Neural progenitor cell (in vitro differentiated cells): ENCODE measurements at regions not wholly inside any gene's neighbourhood (a gene's known extent, or its start where the extent isn't known, plus 50 kb on each side); places are given as distances from the start of the nearest gene placed in this dataset.
"Not testable (repeated sequence)": the region's sequence is repeated elsewhere in the genome, so short reads cannot be mapped to it uniquely, and the experiment has no call there.

Experiments used
- DNase-seq: peaks from one replicate; pipeline ENCODE4 v3.0.0-alpha.2; 2016; ENCODE audit warnings: low spot score
- H2AFZ ChIP-seq: fragments of 200-600 bp; sonication (generic); replicated peaks from 2 replicates; pipeline ENCODE4 v1.6.1; 2016; ENCODE audit warnings: antibody characterized with exemption
- H3F3A ChIP-seq: fragments of 200-600 bp; sonication (generic); 2 replicates; pipeline ENCODE4 v1.6.1; 2016; ENCODE audit warnings: antibody characterized with exemption, low read depth
- H3K27ac ChIP-seq: fragments of 200-600 bp; sonication (generic); 2 replicates; pipeline ENCODE4 v1.5.1; 2016; ENCODE audit warnings: mild to moderate bottlenecking
- H3K27me3 ChIP-seq: fragments of 200-600 bp; sonication (generic); 2 replicates; pipeline ENCODE4 v1.6.1; 2016; ENCODE audit warnings: mild to moderate bottlenecking, moderate library complexity
- H3K36me3 ChIP-seq: fragments of 200-600 bp; sonication (generic); 2 replicates; pipeline ENCODE4 v1.5.1; 2016
- H3K4me1 ChIP-seq: fragments of 200-600 bp; sonication (generic); 2 replicates; pipeline ENCODE4 v1.6.1; 2016; ENCODE audit warnings: mixed run types
- H3K4me2 ChIP-seq: fragments of 200-600 bp; sonication (generic); 2 replicates; pipeline ENCODE4 v1.6.1; 2016
- H3K4me3 ChIP-seq: fragments of 200-600 bp; sonication (generic); 2 replicates; pipeline ENCODE4 v1.5.1; 2016
- H3K79me2 ChIP-seq: fragments of 200-600 bp; sonication (generic); 2 replicates; pipeline ENCODE4 v1.6.1; 2016; ENCODE audit warnings: low read depth
- H3K9ac ChIP-seq: fragments of 200-600 bp; sonication (generic); 2 replicates; pipeline ENCODE4 v1.6.1; 2016
- H3K9me3 ChIP-seq: fragments of 200-600 bp; sonication (generic); 2 replicates; pipeline ENCODE4 v1.5.1; 2016; ENCODE audit warnings: low read depth
- H4K20me1 ChIP-seq: fragments of 200-600 bp; sonication (generic); 2 replicates; pipeline ENCODE4 v1.6.1; 2016; ENCODE audit warnings: low read depth
- H3K27ac Mint-ChIP-seq: 3 replicates; pipeline ENCODE4 v1.8.0; 2021; ENCODE audit warnings: mixed read lengths
- H3K27me3 Mint-ChIP-seq: 2 replicates; pipeline ENCODE4 v1.8.0; 2022; ENCODE audit warnings: low read depth, mild to moderate bottlenecking, inconsistent platforms, moderate library complexity, mixed read lengths; ENCODE audit not compliant: insufficient read depth
- H3K36me3 Mint-ChIP-seq: 3 replicates; pipeline ENCODE4 v1.8.0; 2021; ENCODE audit warnings: mixed read lengths
- H3K4me1 Mint-ChIP-seq: 3 replicates; pipeline ENCODE4 v1.8.0; 2021; ENCODE audit warnings: mixed read lengths
- H3K4me3 Mint-ChIP-seq: 3 replicates; pipeline ENCODE4 v1.8.0; 2021; ENCODE audit warnings: mild to moderate bottlenecking, moderate library complexity, mixed read lengths
- H3K9me3 Mint-ChIP-seq: 3 replicates; pipeline ENCODE4 v1.8.0; 2020; ENCODE audit warnings: mixed read lengths
- CTCF ChIP-seq: fragments of 200-600 bp; sonication (generic); IDR thresholded peaks from 2 replicates; pipeline ENCODE4 v1.5.1; 2017; ENCODE audit warnings: antibody characterized with exemption, mild to moderate bottlenecking
- EZH2 ChIP-seq: fragments of 200-600 bp; sonication (generic); IDR thresholded peaks from 2 replicates; pipeline ENCODE4 v1.6.1; 2017; ENCODE audit warnings: antibody characterized with exemption, mild to moderate bottlenecking, moderate library complexity
- EZH2phosphoT487 ChIP-seq: fragments of 200-600 bp; sonication (generic); IDR thresholded peaks from 2 replicates; pipeline ENCODE4 v1.6.1; 2017; ENCODE audit warnings: antibody characterized with exemption

GRCh38 chr10:107529350-107529749, 364.8 kb upstream of the SORCS1 start:
- Mint-ChIP-seq H3K27me3 (peaks cover 3% of the 10 kb centered on the region), H3K4me3 (no peak overlapping the region), H3K36me3 (no peaks in the 10 kb centered on the region), H3K9me3 (no peaks in the 10 kb centered on the region), H3K27ac (no peak overlapping the region), H3K4me1 (no peaks in the 10 kb centered on the region)
- H3K4me1 ChIP-seq: no peaks in the 10 kb centered on the region
- no peak for TF ChIP-seq EZH2
- no peak for TF ChIP-seq CTCF
- no peak for TF ChIP-seq EZH2phosphoT487
- no peak for DNase-seq
- H3K4me3 ChIP-seq: no peak overlapping the region
- no peak overlapping the region for H3K9ac ChIP-seq
- H3F3A ChIP-seq: no peaks in the 10 kb centered on the region
- no peaks in the 10 kb centered on the region for H3K9me3 ChIP-seq
- H3K4me2 ChIP-seq: no peak overlapping the region
- no peak overlapping the region for H3K27ac ChIP-seq
- no peaks in the 10 kb centered on the region for H4K20me1 ChIP-seq
- no peaks in the 10 kb centered on the region for H3K79me2 ChIP-seq
- H3K36me3 ChIP-seq: no peaks in the 10 kb centered on the region
- H2AFZ ChIP-seq: no peak overlapping the region
- no peaks in the 10 kb centered on the region for H3K27me3 ChIP-seq

GRCh38 chr10:107520348-107520747, 355.8 kb upstream of the SORCS1 start:
- Histone ChIP-seq H3K4me1 (no peaks in the 10 kb centered on the region), H3K79me2 (no peaks in the 10 kb centered on the region), H3K27me3 (no peaks in the 10 kb centered on the region), H3K4me2 (no peak overlapping the region), H3F3A (no peaks in the 10 kb centered on the region), H2AFZ (no peak overlapping the region), H3K36me3 (no peaks in the 10 kb centered on the region), H3K27ac (no peak overlapping the region), H3K4me3 (no peak overlapping the region), H3K9me3 (no peaks in the 10 kb centered on the region), H4K20me1 (no peaks in the 10 kb centered on the region), H3K9ac (no peak overlapping the region)
- Mint-ChIP-seq H3K36me3 (no peaks in the 10 kb centered on the region), H3K9me3 (peaks cover 2% of the 10 kb centered on the region), H3K27me3 (peaks cover 2% of the 10 kb centered on the region), H3K4me1 (no peaks in the 10 kb centered on the region), H3K4me3 (no peak overlapping the region), H3K27ac (no peak overlapping the region)
- TF ChIP-seq CTCF (no peak), EZH2 (no peak), EZH2phosphoT487 (no peak)
- no peak for DNase-seq

- H3K36me3 ChIP-seq: no peaks in the 10 kb centered on the region
- no peak overlapping the region for H2AFZ ChIP-seq
- DNase-seq: no peak
- H3K79me2 ChIP-seq: no peaks in the 10 kb centered on the region
- no peak overlapping the region for H3K27ac ChIP-seq
- H3K4me3 Mint-ChIP-seq: no peak overlapping the region
- TF ChIP-seq EZH2phosphoT487 (no peak), EZH2 (no peak), CTCF (no peak)
- H3K27me3 ChIP-seq: no peaks in the 10 kb centered on the region
- peaks cover 2% of the 10 kb centered on the region for H3K9me3 Mint-ChIP-seq
- H3K27ac Mint-ChIP-seq: no peak overlapping the region
- H3K9ac ChIP-seq: no peak overlapping the region
- no peaks in the 10 kb centered on the region for H3K36me3 Mint-ChIP-seq
- no peaks in the 10 kb centered on the region for H3F3A ChIP-seq
- H3K4me1 ChIP-seq: no peaks in the 10 kb centered on the region
- no peaks in the 10 kb centered on the region for H3K9me3 ChIP-seq
- H4K20me1 ChIP-seq: no peaks in the 10 kb centered on the region
- peaks cover 2% of the 10 kb centered on the region for H3K27me3 Mint-ChIP-seq
- H3K4me1 Mint-ChIP-seq: no peaks in the 10 kb centered on the region
- no peak overlapping the region for H3K4me2 ChIP-seq
- no peak overlapping the region for H3K4me3 ChIP-seq
Observed at GRCh38 chr10:107517811-107518210, 353.3 kb upstream of the SORCS1 start.

GRCh38 chr10:107516349-107516748, 351.8 kb upstream of the SORCS1 start:
- no peak for DNase-seq
- no peaks in the 10 kb centered on the region for H3K27me3 ChIP-seq
- H3K4me2 ChIP-seq: no peak overlapping the region
- H2AFZ ChIP-seq: no peak overlapping the region
- H3K27ac ChIP-seq: no peak overlapping the region
- Mint-ChIP-seq H3K4me3 (no peak overlapping the region), H3K27ac (no peak overlapping the region), H3K36me3 (no peaks in the 10 kb centered on the region), H3K4me1 (no peaks in the 10 kb centered on the region), H3K27me3 (peaks cover 2% of the 10 kb centered on the region), H3K9me3 (peaks cover 2% of the 10 kb centered on the region)
- no peaks in the 10 kb centered on the region for H3F3A ChIP-seq
- H3K36me3 ChIP-seq: no peaks in the 10 kb centered on the region
- no peaks in the 10 kb centered on the region for H3K79me2 ChIP-seq
- H3K9ac ChIP-seq: no peak overlapping the region
- no peaks in the 10 kb centered on the region for H4K20me1 ChIP-seq
- H3K4me3 ChIP-seq: no peak overlapping the region
- H3K4me1 ChIP-seq: no peaks in the 10 kb centered on the region
- TF ChIP-seq CTCF: no peak
- TF ChIP-seq EZH2: no peak
- H3K9me3 ChIP-seq: no peaks in the 10 kb centered on the region

GRCh38 chr10:107504011-107504410, 339.5 kb upstream of the SORCS1 start:
- H3K4me3 ChIP-seq, H3K36me3 Mint-ChIP-seq, H3K27me3 Mint-ChIP-seq, H3K27ac Mint-ChIP-seq, H3K27me3 ChIP-seq, H3K4me3 Mint-ChIP-seq, H2AFZ ChIP-seq, H3K4me1 ChIP-seq, H3K9me3 ChIP-seq, H3K4me2 ChIP-seq, H3K27ac ChIP-seq, H3K36me3 ChIP-seq, DNase-seq, H4K20me1 ChIP-seq, H3K79me2 ChIP-seq, H3K4me1 Mint-ChIP-seq, H3K9ac ChIP-seq, H3F3A ChIP-seq: not testable (repeated sequence)
- peaks cover 19% of the 10 kb centered on the region for H3K9me3 Mint-ChIP-seq
